ENCODE measurements at regions not wholly inside any gene's neighbourhood (a gene's known extent, or its start where the extent isn't known, plus 50 kb on each side); places are given as distances from the start of the nearest gene placed in this dataset.

GRCh38 chr12:43118881-43119280 lies 433.1 kb downstream of the ADAMTS20 start:
- H3K4me1 ChIP-seq (ENCODE audit: control insufficient read depth in 1 of 2, insufficient read depth in 2 of 2, low read length in 2 of 2): no peaks in the 10 kb centered on the region
- no peak overlapping the region for H3K9ac ChIP-seq (ENCODE audit: insufficient read depth, low read length, poor library complexity, severe bottlenecking)
- no peaks in the 10 kb centered on the region for H3K36me3 ChIP-seq (replicated peaks in 1 of 2; ENCODE audit: control insufficient read depth in 1 of 2, insufficient read depth in 2 of 2, low read length in 2 of 2)
- no peaks in the 10 kb centered on the region for H3K79me2 ChIP-seq (ENCODE audit: insufficient read depth, low read length)
- H4K20me1 ChIP-seq (ENCODE audit: insufficient read depth, low read length): no peaks in the 10 kb centered on the region
- H3K4me3 ChIP-seq (replicated peaks in 1 of 3; ENCODE audit: low read depth in 2 of 3, low read length in 3 of 3): no peak overlapping the region
- H2AFZ ChIP-seq (ENCODE audit: insufficient read depth, low read depth, low read length, poor library complexity, severe bottlenecking): no peak overlapping the region
- H3K9me3 ChIP-seq (replicated peaks in 1 of 2; ENCODE audit: control insufficient read depth in 1 of 2, insufficient read depth in 1 of 2, low read length in 2 of 2): no peaks in the 10 kb centered on the region
- Mint-ChIP-seq H3K4me1 (no peaks in the 10 kb centered on the region), H3K36me3 (no peaks in the 10 kb centered on the region), H3K27me3 (ENCODE audit: low read depth in 3 of 3) (no peaks in the 10 kb centered on the region), H3K27ac (no peak overlapping the region), H3K4me3 (no peak overlapping the region), H3K9me3 (peaks cover 0 to 7% (median 0%) of the 10 kb centered on the region in 7 donors)
- DNase-seq: no peak
- TF ChIP-seq CTCF (IDR thresholded peaks at IDR 0.05): no peak
- no peaks in the 10 kb centered on the region for H3K27me3 ChIP-seq (ENCODE audit: control insufficient read depth in 2 of 2, insufficient read depth in 2 of 2, low read length in 2 of 2)
- no peak overlapping the region for H3K4me2 ChIP-seq (replicated peaks; ENCODE audit: extremely low read depth, low read length, poor library complexity, severe bottlenecking)
- intact Hi-C loops (cut with micrococcal nuclease): no loop called here
- H3K27ac ChIP-seq (ENCODE audit: low read depth in 1 of 2, low read length in 2 of 2): no peak overlapping the region

GRCh38 chr12:43118234-43118633 lies 433.8 kb downstream of the ADAMTS20 start:
- peaks cover 0 to 7% (median 0%) of the 10 kb centered on the region in 7 donors for H3K9me3 Mint-ChIP-seq
- TF ChIP-seq CTCF (IDR thresholded peaks at IDR 0.05): no peak
- H3K36me3 Mint-ChIP-seq: no peaks in the 10 kb centered on the region
- H3K4me1 ChIP-seq (ENCODE audit: control insufficient read depth in 1 of 2, insufficient read depth in 2 of 2, low read length in 2 of 2): no peaks in the 10 kb centered on the region
- no peaks in the 10 kb centered on the region for H3K27me3 ChIP-seq (ENCODE audit: control insufficient read depth in 2 of 2, insufficient read depth in 2 of 2, low read length in 2 of 2)
- no peaks in the 10 kb centered on the region for H3K27me3 Mint-ChIP-seq (ENCODE audit: low read depth in 3 of 3)
- no peak overlapping the region for H3K4me3 Mint-ChIP-seq
- intact Hi-C loops (cut with micrococcal nuclease): no loop called here
- H3K4me2 ChIP-seq (replicated peaks; ENCODE audit: extremely low read depth, low read length, poor library complexity, severe bottlenecking): no peak overlapping the region
- no peak overlapping the region for H3K27ac Mint-ChIP-seq
- H4K20me1 ChIP-seq (ENCODE audit: insufficient read depth, low read length): no peaks in the 10 kb centered on the region
- no peaks in the 10 kb centered on the region for H3K79me2 ChIP-seq (ENCODE audit: insufficient read depth, low read length)
- no peak overlapping the region for H3K4me3 ChIP-seq (replicated peaks in 1 of 3; ENCODE audit: low read depth in 2 of 3, low read length in 3 of 3)
- H3K9ac ChIP-seq (ENCODE audit: insufficient read depth, low read length, poor library complexity, severe bottlenecking): no peak overlapping the region
- H3K4me1 Mint-ChIP-seq: no peaks in the 10 kb centered on the region
- no peak overlapping the region for H3K27ac ChIP-seq (ENCODE audit: low read depth in 1 of 2, low read length in 2 of 2)
- no peaks in the 10 kb centered on the region for H3K9me3 ChIP-seq (replicated peaks in 1 of 2; ENCODE audit: control insufficient read depth in 1 of 2, insufficient read depth in 1 of 2, low read length in 2 of 2)
- H3K36me3 ChIP-seq (replicated peaks in 1 of 2; ENCODE audit: control insufficient read depth in 1 of 2, insufficient read depth in 2 of 2, low read length in 2 of 2): no peaks in the 10 kb centered on the region
- no peak for DNase-seq
- no peak overlapping the region for H2AFZ ChIP-seq (ENCODE audit: insufficient read depth, low read depth, low read length, poor library complexity, severe bottlenecking)
